ENCODE measurements at regions not wholly inside any gene's neighbourhood (a gene's known extent, or its start where the extent isn't known, plus 50 kb on each side); places are given as distances from the start of the nearest gene placed in this dataset.

DNA sequence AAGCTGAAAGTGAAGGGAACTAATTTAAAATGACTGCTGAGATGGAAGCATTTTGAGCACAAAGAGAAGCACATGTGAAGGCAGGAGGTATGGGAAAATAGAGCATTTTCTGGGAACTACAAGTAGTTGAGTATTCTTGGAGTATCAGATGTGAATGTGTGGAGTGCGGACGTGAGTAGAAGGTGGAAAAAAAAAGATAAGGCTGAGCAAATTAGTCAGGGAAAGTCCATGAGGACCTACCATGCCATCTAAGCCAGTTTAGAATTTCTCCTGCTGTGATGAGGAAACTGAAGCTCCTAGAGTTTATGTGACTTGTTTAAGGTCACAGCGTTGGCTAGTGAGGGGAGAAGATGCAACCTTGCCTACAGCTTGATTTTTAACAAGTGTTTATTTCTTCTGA, 578.1 kb upstream of the MIR17HG start:
- no peak overlapping the region for H3K4me3 ChIP-seq (ENCODE audit: low read depth, low read length)
- no peak overlapping the region for H3K27ac ChIP-seq (ENCODE audit: extremely low read depth, low read depth, low read length)
- H3K9me3 ChIP-seq (ENCODE audit: control insufficient read depth, insufficient read depth, low read depth, low read length) = no peaks in the 10 kb centered on the region
- no peak for TF ChIP-seq SP3 (tag by site-specific recombination; IDR thresholded peaks at IDR 0.05)
- TF ChIP-seq, protein P1, sequence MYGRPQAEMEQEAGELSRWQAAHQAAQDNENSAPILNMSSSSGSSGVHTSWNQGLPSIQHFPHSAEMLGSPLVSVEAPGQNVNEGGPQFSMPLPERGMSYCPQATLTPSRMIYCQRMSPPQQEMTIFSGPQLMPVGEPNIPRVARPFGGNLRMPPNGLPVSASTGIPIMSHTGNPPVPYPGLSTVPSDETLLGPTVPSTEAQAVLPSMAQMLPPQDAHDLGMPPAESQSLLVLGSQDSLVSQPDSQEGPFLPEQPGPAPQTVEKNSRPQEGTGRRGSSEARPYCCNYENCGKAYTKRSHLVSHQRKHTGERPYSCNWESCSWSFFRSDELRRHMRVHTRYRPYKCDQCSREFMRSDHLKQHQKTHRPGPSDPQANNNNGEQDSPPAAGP (tag by site-specific recombination; IDR thresholded peaks at IDR 0.05) = no peak
- no peak for TF ChIP-seq ZNF560 (tag by site-specific recombination; IDR thresholded peaks at IDR 0.05; ENCODE audit: borderline replicate concordance)
- no peaks in the 10 kb centered on the region for H3K4me1 ChIP-seq (ENCODE audit: control insufficient read depth, insufficient read depth, low read length)
- ChIA-PET POLR2A (no interaction called here), CTCF (no interaction called here)
- H3K36me3 ChIP-seq (ENCODE audit: control insufficient read depth in 2 of 2, insufficient read depth in 1 of 2, low read length in 2 of 2) = no peaks in the 10 kb centered on the region

DNA sequence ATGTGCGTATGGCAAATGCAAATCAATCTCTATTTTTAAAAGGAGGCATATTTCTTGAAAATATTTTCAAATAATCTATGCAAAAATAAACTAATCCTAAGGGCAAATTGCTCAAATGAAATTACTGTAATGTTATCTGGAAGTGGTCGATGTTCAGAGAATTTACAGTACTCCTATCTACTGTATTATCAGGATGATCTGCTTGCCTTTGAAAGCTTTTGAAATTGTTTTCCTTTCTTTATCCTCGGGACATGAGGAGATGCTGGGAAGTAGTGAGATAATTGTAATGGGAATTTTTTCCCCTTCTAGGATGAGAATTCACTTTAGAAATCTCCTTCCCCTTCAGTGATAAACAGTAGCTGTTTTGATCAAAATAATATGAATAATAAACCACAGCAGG, 577.2 kb upstream of the MIR17HG start:
- H3K36me3 ChIP-seq (ENCODE audit: control insufficient read depth in 2 of 2, insufficient read depth in 1 of 2, low read length in 2 of 2) = no peaks in the 10 kb centered on the region
- H3K4me1 ChIP-seq (ENCODE audit: control insufficient read depth, insufficient read depth, low read length) = no peaks in the 10 kb centered on the region
- no peak overlapping the region for H3K4me3 ChIP-seq (ENCODE audit: low read depth, low read length)
- ChIA-PET POLR2A (no interaction called here), CTCF (no interaction called here)
- no peaks in the 10 kb centered on the region for H3K9me3 ChIP-seq (ENCODE audit: control insufficient read depth, insufficient read depth, low read depth, low read length)
- H3K27ac ChIP-seq (ENCODE audit: extremely low read depth, low read depth, low read length) = no peak overlapping the region
- 0 out of 2 replicates have a peak, but pooled peaks have one; percentile 47 for TF ChIP-seq TCF7L2 (IDR thresholded peaks at IDR 0.05; ENCODE audit: borderline replicate concordance, low read depth, low read length)
- TF ChIP-seq ZFHX2 (tag by site-specific recombination; conservative IDR thresholded peaks at IDR 0.05) = no peak
- no peak for TF ChIP-seq ZNF140 (tag by site-specific recombination; IDR thresholded peaks at IDR 0.05)

DNA sequence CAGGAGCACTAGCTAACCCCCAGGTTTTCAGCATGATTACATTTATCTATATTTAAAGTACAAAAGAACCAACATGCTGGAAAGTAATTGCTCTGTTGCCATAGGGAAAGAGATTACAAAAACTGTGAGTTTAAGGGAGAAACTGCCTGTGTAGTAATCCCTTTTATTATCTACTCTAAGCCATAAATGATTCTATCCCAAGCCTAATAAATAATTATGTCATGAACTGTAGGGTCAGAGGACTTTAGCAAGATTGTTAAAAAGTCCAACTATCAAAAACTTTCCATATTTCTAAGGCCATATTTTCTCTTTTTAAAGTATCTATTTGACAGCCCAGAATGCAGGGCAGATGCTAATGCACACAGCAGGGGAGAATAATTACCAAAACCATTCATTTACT, 573.8 kb upstream of the MIR17HG start:
- Histone ChIP-seq H3K4me1 (ENCODE audit: control insufficient read depth, insufficient read depth, low read length) (no peaks in the 10 kb centered on the region), H3K4me3 (ENCODE audit: low read depth, low read length) (no peak overlapping the region), H3K9me3 (ENCODE audit: control insufficient read depth, insufficient read depth, low read depth, low read length) (no peaks in the 10 kb centered on the region), H3K36me3 (ENCODE audit: control insufficient read depth in 2 of 2, insufficient read depth in 1 of 2, low read length in 2 of 2) (no peaks in the 10 kb centered on the region), H3K27ac (ENCODE audit: extremely low read depth, low read depth, low read length) (no peak overlapping the region)
- TF ChIP-seq ZSCAN30 (tag by site-specific recombination; IDR thresholded peaks at IDR 0.05) (no peak), ZNF184 (tag by site-specific recombination; IDR thresholded peaks at IDR 0.05) (no peak), WT1 (tag by site-specific recombination; IDR thresholded peaks at IDR 0.05) (no peak), ZNF174 (tag by site-specific recombination; IDR thresholded peaks at IDR 0.05) (no peak), ZNF585B (tag by site-specific recombination; IDR thresholded peaks at IDR 0.05) (no peak), ZNF654 (tag by site-specific recombination; IDR thresholded peaks at IDR 0.05; ENCODE audit: low read depth) (no peak), ZNF596 (tag by site-specific recombination; IDR thresholded peaks at IDR 0.05) (no peak), ZNF624 (tag by site-specific recombination; IDR thresholded peaks at IDR 0.05) (no peak), ZNF660 (tag by site-specific recombination; IDR thresholded peaks at IDR 0.05) (no peak), KLF8 (tag by site-specific recombination; IDR thresholded peaks at IDR 0.05) (no peak), ZNF394 (tag by site-specific recombination; IDR thresholded peaks at IDR 0.05; ENCODE audit: borderline replicate concordance) (no peak), ZNF510 (tag by site-specific recombination; IDR thresholded peaks at IDR 0.05; ENCODE audit: insufficient replicate concordance) (no peak), ZNF48 (tag by site-specific recombination; IDR thresholded peaks at IDR 0.05) (no peak)
- TF ChIP-seq, protein P2, sequence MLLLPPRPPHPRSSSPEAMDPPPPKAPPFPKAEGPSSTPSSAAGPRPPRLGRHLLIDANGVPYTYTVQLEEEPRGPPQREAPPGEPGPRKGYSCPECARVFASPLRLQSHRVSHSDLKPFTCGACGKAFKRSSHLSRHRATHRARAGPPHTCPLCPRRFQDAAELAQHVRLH (tag by site-specific recombination; IDR thresholded peaks at IDR 0.05) = no peak
- TF ChIP-seq, protein P3, sequence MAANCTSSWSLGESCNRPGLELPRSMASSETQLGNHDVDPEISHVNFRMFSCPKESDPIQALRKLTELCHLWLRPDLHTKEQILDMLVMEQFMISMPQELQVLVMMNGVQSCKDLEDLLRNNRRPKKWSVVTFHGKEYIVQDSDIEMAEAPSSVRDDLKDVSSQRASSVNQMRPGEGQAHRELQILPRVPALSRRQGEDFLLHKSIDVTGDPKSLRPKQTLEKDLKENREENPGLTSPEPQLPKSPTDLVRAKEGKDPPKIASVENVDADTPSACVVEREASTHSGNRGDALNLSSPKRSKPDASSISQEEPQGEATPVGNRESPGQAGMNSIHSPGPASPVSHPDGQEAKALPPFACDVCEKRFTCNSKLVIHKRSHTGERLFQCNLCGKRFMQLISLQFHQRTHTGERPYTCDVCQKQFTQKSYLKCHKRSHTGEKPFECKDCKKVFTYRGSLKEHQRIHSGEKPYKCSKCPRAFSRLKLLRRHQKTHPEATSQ (tag by site-specific recombination; IDR thresholded peaks at IDR 0.05) = no peak
- POLR2A ChIA-PET = no interaction called here
- CTCF ChIA-PET = no interaction called here

All from HEK293 (cell line).